HG02981 (cell line): ENCODE measurements at regions not wholly inside any gene's neighbourhood (a gene's known extent, or its start where the extent isn't known, plus 50 kb on each side); places are given as distances from the start of the nearest gene placed in this dataset.
A peak's percentile ranks its signal among the peaks of the same experiment; 100 is the strongest.
"Not testable (repeated sequence)": the region's sequence is repeated elsewhere in the genome, so short reads cannot be mapped to it uniquely, and the experiment has no call there.

Experiments
- ATAC-seq: cut with Tn5 transposase; IDR thresholded peaks from one replicate; pipeline ENCODE4 v1.9.1; 2021; ENCODE audit warnings: mild to moderate bottlenecking, moderate library complexity; ENCODE audit not compliant: unreplicated experiment

- no peak for ATAC-seq
These were observed 64.7 kb downstream of the DHCR7 start for GRCh38 chr11:71383461-71383860.

- ATAC-seq = no peak
These were observed 66.2 kb downstream of the DHCR7 start for GRCh38 chr11:71381781-71382505.

GRCh38 chr11:71379701-71380100 lies 68.5 kb downstream of the DHCR7 start:
- ATAC-seq = no peak

- peak; percentile 53 for ATAC-seq
These were observed 74.3 kb downstream of the DHCR7 start for GRCh38 chr11:71373791-71374454.

GRCh38 chr11:71372693-71373657 lies 75.2 kb downstream of the DHCR7 start:
- peak; percentile 15 for ATAC-seq

GRCh38 chr11:71371674-71372069 lies 76.5 kb downstream of the DHCR7 start:
- no peak for ATAC-seq

GRCh38 chr11:71370895-71371673 lies 77.1 kb downstream of the DHCR7 start:
- ATAC-seq = no peak

- no peak for ATAC-seq
These were observed 78.0 kb downstream of the DHCR7 start for GRCh38 chr11:71370020-71370747.

GRCh38 chr11:71369411-71369810 lies 78.8 kb downstream of the DHCR7 start:
- ATAC-seq = no peak

- no peak for ATAC-seq
These were observed 79.2 kb downstream of the DHCR7 start for GRCh38 chr11:71368966-71369365.

- ATAC-seq = no peak
These were observed 80.4 kb downstream of the DHCR7 start for GRCh38 chr11:71367756-71368155.

- ATAC-seq = not testable (repeated sequence)
These were observed 80.9 kb downstream of the DHCR7 start for GRCh38 chr11:71367276-71367675.

GRCh38 chr11:71366076-71366475 lies 82.1 kb downstream of the DHCR7 start:
- no peak for ATAC-seq

- ATAC-seq = no peak
These were observed 82.6 kb downstream of the DHCR7 start for GRCh38 chr11:71365626-71366025.

- no peak for ATAC-seq
These were observed 83.4 kb downstream of the DHCR7 start for GRCh38 chr11:71364806-71365205.

GRCh38 chr11:71364176-71364671 lies 84.0 kb downstream of the DHCR7 start:
- ATAC-seq = no peak

GRCh38 chr11:71363721-71364120 lies 84.5 kb downstream of the DHCR7 start:
- ATAC-seq = no peak

GRCh38 chr11:71358963-71359567 lies 89.1 kb downstream of the DHCR7 start:
- ATAC-seq = no peak

GRCh38 chr11:71358122-71358728 lies 90.0 kb downstream of the DHCR7 start:
- ATAC-seq = no peak
